KOPT-K1 (cell line): ENCODE measurements at regions not wholly inside any gene's neighbourhood (a gene's known extent, or its start where the extent isn't known, plus 50 kb on each side); places are given as distances from the start of the nearest gene placed in this dataset.

Experiments
- H3K27ac ChIP-seq: fragments of 200-600 bp; sonication (generic); 2 replicates; pipeline ENCODE4 v1.5.1; 2016; ENCODE audit warnings: antibody characterized with exemption, mild to moderate bottlenecking, low read depth, low read length; ENCODE audit not compliant: poor library complexity, severe bottlenecking
- H3K36me3 ChIP-seq: fragments of 200-600 bp; sonication (generic); 2 replicates; pipeline ENCODE4 v1.5.1; 2017; ENCODE audit warnings: antibody characterized with exemption, mild to moderate bottlenecking, low read length, moderate library complexity; ENCODE audit not compliant: insufficient read depth
- H3K9me3 ChIP-seq: fragments of 200-600 bp; sonication (generic); 2 replicates; pipeline ENCODE4 v1.5.1; 2017; ENCODE audit warnings: antibody characterized with exemption, low read length, mild to moderate bottlenecking; ENCODE audit not compliant: insufficient read depth, poor library complexity, severe bottlenecking

DNA sequence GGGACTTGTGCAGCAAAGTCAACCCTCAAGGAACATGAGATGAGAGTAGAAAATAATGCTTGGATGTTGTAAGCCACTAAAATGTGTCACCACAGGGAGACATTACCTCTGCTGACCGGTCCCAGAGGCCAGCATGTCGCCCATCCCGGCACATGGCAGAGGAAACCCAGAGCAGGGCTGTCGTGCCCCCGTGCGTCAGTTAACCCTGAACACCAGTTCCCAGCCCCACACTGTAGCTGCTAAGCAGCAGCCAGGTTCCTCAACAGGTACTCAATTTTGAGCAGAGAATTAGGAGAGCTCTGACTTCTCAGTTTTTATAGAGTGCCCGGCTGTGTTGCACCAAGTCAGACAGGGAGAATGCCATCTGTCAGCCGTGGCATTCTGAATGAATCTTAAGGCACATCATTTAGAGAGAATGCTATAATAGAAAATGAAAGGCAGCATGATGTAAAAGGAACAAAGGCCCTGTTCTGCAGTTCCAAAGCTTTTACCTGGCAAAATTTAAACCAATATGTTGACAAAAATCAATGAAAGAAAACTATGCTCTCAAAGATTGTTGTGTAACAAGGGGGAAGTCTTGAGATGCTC lies 307.9 kb downstream of the METTL4 start:
- H3K27ac ChIP-seq, result no peak overlapping the region
- no peaks in the 10 kb centered on the region for H3K9me3 ChIP-seq
- no peaks in the 10 kb centered on the region for H3K36me3 ChIP-seq

- Histone ChIP-seq H3K9me3 (no peaks in the 10 kb centered on the region), H3K27ac (no peak overlapping the region), H3K36me3 (no peaks in the 10 kb centered on the region)
These were observed 296.7 kb downstream of the METTL4 start for GRCh38 chr18:2274613-2275012.

GRCh38 chr18:2281086-2281485 lies 290.2 kb downstream of the METTL4 start:
- H3K9me3 ChIP-seq, result no peaks in the 10 kb centered on the region
- no peaks in the 10 kb centered on the region for H3K36me3 ChIP-seq
- H3K27ac ChIP-seq, result no peak overlapping the region

GRCh38 chr18:2281523-2282199 lies 289.6 kb downstream of the METTL4 start:
- Histone ChIP-seq H3K9me3 (no peaks in the 10 kb centered on the region), H3K27ac (no peak overlapping the region), H3K36me3 (no peaks in the 10 kb centered on the region)

GRCh38 chr18:2293109-2293839 lies 278.0 kb downstream of the METTL4 start:
- H3K9me3 ChIP-seq, result no peaks in the 10 kb centered on the region
- H3K36me3 ChIP-seq, result no peaks in the 10 kb centered on the region
- no peak overlapping the region for H3K27ac ChIP-seq

DNA sequence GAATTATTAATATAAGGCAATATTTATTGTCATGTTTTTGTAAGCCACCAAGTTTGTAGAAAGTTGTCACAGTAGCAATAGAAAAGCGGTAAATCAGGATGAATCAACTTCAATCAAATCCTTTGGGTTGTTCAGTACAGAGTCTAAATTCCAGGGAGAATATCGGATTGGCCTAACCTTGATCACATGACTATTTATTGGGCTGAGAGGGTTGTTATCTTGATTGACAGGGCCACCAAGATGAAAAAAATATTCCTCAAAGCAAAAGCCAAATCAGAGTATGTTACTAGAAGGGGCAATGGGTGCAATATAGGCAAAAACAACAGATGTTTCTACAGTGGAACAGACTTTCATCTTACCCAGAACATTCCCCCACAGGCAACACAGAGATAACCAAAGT lies 270.0 kb downstream of the METTL4 start:
- H3K9me3 ChIP-seq, result no peaks in the 10 kb centered on the region
- H3K27ac ChIP-seq, result no peak overlapping the region
- H3K36me3 ChIP-seq, result no peaks in the 10 kb centered on the region

GRCh38 chr18:2302012-2302411 lies 269.3 kb downstream of the METTL4 start:
- Histone ChIP-seq H3K9me3 (no peaks in the 10 kb centered on the region), H3K36me3 (no peaks in the 10 kb centered on the region), H3K27ac (no peak overlapping the region)

GRCh38 chr18:2302628-2303516 lies 268.4 kb downstream of the METTL4 start:
- Histone ChIP-seq H3K36me3 (no peaks in the 10 kb centered on the region), H3K27ac (no peak overlapping the region), H3K9me3 (no peaks in the 10 kb centered on the region)

- H3K27ac ChIP-seq, result no peak overlapping the region
- no peaks in the 10 kb centered on the region for H3K36me3 ChIP-seq
- H3K9me3 ChIP-seq, result no peaks in the 10 kb centered on the region
These were observed 267.6 kb downstream of the METTL4 start for GRCh38 chr18:2303517-2304238.

- H3K9me3 ChIP-seq, result no peaks in the 10 kb centered on the region
- no peak overlapping the region for H3K27ac ChIP-seq
- H3K36me3 ChIP-seq, result no peaks in the 10 kb centered on the region
These were observed 266.7 kb downstream of the METTL4 start for GRCh38 chr18:2304378-2305175.

DNA sequence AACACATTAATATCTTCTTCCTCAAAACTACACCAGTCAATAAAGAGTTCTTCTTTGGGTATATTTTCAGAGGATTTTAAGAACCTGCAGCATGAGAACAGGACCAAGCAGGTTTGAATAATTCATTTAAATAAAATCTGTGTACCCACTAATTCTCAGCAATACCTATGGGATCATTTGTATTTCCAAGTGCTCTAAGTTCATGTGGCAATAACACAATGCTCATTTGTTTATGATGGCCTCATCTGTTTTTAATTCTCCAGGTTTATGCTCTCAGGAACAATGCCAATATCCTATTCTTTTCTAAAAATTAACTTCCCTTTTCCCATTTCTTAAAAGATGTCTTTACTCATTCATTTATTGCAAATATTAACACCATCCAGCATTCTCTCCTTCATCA lies 264.7 kb downstream of the METTL4 start:
- Histone ChIP-seq H3K27ac (no peak overlapping the region), H3K36me3 (no peaks in the 10 kb centered on the region), H3K9me3 (no peaks in the 10 kb centered on the region)

DNA sequence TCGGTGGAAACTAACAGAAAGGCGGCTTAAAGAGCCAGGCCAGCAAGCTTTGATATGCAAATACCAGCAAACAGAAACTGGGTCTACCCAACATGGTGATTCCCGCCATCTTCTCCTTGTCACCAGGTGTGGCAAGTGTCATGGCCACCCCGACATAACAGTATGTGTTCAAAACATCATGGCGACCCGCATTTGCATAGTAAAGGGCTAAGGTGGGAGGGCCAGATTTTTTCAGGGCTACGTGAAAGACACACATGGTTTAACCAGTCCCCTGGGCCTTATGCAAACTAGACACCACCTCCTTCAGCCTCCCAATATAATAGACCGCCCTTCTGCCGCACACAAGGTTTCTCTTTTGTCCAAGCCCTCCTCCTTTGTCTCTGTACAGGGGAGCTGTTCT lies 260.4 kb downstream of the METTL4 start:
- Histone ChIP-seq H3K9me3 (no peaks in the 10 kb centered on the region), H3K36me3 (no peaks in the 10 kb centered on the region), H3K27ac (no peak overlapping the region)

- no peak overlapping the region for H3K27ac ChIP-seq
- no peaks in the 10 kb centered on the region for H3K36me3 ChIP-seq
- no peaks in the 10 kb centered on the region for H3K9me3 ChIP-seq
These were observed 258.9 kb downstream of the METTL4 start for GRCh38 chr18:2312440-2312839.

DNA sequence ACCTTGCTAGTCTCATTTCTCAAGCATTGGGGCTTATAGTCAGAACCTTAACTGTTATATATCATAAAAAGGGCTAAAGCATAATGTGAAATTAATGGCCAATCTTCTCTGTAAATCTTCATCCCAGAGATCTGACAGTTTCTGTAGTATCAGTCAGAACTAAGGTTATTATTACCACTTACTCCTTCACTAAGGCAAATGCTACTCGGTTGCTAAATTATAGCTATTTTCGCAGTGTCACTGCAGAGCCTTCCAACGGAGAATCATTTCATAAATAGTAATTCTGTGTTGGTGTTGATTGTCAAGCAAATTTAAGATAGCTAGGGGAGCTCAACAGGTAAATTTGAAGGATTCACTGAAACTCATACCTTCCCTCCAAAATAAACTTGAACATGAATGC lies 258.0 kb downstream of the METTL4 start:
- H3K36me3 ChIP-seq, result no peaks in the 10 kb centered on the region
- H3K27ac ChIP-seq, result no peak overlapping the region
- H3K9me3 ChIP-seq, result no peaks in the 10 kb centered on the region
